Hepatocyte (in vitro differentiated cells): ENCODE measurements at regions not wholly inside any gene's neighbourhood (a gene's known extent, or its start where the extent isn't known, plus 50 kb on each side); places are given as distances from the start of the nearest gene placed in this dataset.

Experiments
- EZH2 ChIP-seq: fragments of 200-600 bp; sonication (generic); IDR thresholded peaks from 2 replicates; pipeline ENCODE4 v1.6.1; 2016; ENCODE audit warnings: antibody characterized with exemption, mild to moderate bottlenecking, borderline replicate concordance
- EZH2phosphoT487 ChIP-seq: fragments of 200-600 bp; sonication (generic); IDR thresholded peaks from one replicate; pipeline ENCODE4 v1.6.1; 2018; ENCODE audit warnings: antibody characterized with exemption, mild to moderate bottlenecking, low read depth, moderate library complexity; ENCODE audit not compliant: unreplicated experiment, severe bottlenecking
- TF ChIP-seq, protein P1 (sequence below): fragments of 200-600 bp; sonication (generic); IDR thresholded peaks from 2 replicates; pipeline ENCODE4 v1.5.1; 2016; ENCODE audit warnings: antibody characterized with exemption, mild to moderate bottlenecking; ENCODE audit not compliant: poor library complexity

DNA sequence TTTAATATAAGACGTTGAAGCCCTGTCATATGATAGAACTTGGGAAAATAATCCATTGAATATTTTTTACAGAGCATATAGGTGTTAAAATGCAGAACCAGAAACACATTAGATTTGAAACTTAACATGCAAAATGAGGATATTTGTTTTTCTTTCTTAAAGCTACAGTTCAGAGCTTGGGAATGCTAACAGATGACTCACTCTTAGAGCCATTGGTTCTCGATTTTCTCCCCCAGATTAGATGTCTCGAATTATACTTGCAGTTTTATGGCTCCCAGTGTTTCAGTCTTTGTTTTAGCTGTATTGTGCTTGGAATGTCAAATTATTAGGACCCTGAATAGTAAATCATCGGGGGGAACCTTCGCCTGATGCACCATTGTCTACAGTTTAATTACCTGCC is 575.7 kb upstream of the ZP4 start:
- TF ChIP-seq, protein P1, sequence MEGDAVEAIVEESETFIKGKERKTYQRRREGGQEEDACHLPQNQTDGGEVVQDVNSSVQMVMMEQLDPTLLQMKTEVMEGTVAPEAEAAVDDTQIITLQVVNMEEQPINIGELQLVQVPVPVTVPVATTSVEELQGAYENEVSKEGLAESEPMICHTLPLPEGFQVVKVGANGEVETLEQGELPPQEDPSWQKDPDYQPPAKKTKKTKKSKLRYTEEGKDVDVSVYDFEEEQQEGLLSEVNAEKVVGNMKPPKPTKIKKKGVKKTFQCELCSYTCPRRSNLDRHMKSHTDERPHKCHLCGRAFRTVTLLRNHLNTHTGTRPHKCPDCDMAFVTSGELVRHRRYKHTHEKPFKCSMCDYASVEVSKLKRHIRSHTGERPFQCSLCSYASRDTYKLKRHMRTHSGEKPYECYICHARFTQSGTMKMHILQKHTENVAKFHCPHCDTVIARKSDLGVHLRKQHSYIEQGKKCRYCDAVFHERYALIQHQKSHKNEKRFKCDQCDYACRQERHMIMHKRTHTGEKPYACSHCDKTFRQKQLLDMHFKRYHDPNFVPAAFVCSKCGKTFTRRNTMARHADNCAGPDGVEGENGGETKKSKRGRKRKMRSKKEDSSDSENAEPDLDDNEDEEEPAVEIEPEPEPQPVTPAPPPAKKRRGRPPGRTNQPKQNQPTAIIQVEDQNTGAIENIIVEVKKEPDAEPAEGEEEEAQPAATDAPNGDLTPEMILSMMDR = no peak
- TF ChIP-seq EZH2phosphoT487 (no peak), EZH2 (no peak)
